WTC11 (cell line): ENCODE measurements at regions not wholly inside any gene's neighbourhood (a gene's known extent, or its start where the extent isn't known, plus 50 kb on each side); places are given as distances from the start of the nearest gene placed in this dataset.

Experiments
- CBFB ChIP-seq: sonication (generic); formaldehyde crosslinking; IDR thresholded peaks from 2 replicates; pipeline ENCODE4 v1.8.1; 2022; ENCODE audit warnings: mild to moderate bottlenecking, low read depth, missing genetic modification reagents
- CTCF ChIP-seq: fragments of 200-600 bp; IDR thresholded peaks from 2 replicates; pipeline ENCODE4 v1.8.0; 2022; ENCODE audit warnings: antibody characterized with exemption
- FOXJ3 ChIP-seq: sonication (generic); formaldehyde crosslinking; IDR thresholded peaks from 2 replicates; pipeline ENCODE4 v1.9.0; 2021; ENCODE audit warnings: missing genetic modification reagents, mild to moderate bottlenecking, borderline replicate concordance
- MXD4 ChIP-seq: fragments of 250-450 bp; sonication (Bioruptor Pico); IDR thresholded peaks from 2 replicates; pipeline ENCODE4 v1.8.0; 2021; ENCODE audit warnings: mild to moderate bottlenecking, moderate library complexity, borderline replicate concordance
- NFE2L1 ChIP-seq: sonication (generic); formaldehyde crosslinking; IDR thresholded peaks from 2 replicates; pipeline ENCODE4 v1.8.1; 2023; ENCODE audit warnings: missing genetic modification reagents
- NFYB ChIP-seq: sonication (generic); formaldehyde crosslinking; conservative IDR thresholded peaks from 2 replicates; pipeline ENCODE4 v1.8.0; 2022; ENCODE audit warnings: low read depth, missing genetic modification reagents
- NR2C2 ChIP-seq: sonication (generic); formaldehyde crosslinking; IDR thresholded peaks from 2 replicates; pipeline ENCODE4 v1.8.0; 2022; ENCODE audit warnings: mild to moderate bottlenecking, missing genetic modification reagents
- NR3C1 ChIP-seq: sonication (generic); formaldehyde crosslinking; conservative IDR thresholded peaks from 2 replicates; pipeline ENCODE4 v1.8.1; 2023; ENCODE audit warnings: low read depth, mild to moderate bottlenecking, missing genetic modification reagents
- SP1 ChIP-seq: sonication (generic); formaldehyde crosslinking; conservative IDR thresholded peaks from 2 replicates; pipeline ENCODE4 v1.8.1; 2022; ENCODE audit warnings: missing genetic modification reagents
- USF2 ChIP-seq: sonication (generic); formaldehyde crosslinking; IDR thresholded peaks from 2 replicates; pipeline ENCODE4 v1.8.1; 2023; ENCODE audit warnings: mild to moderate bottlenecking, missing genetic modification reagents, moderate library complexity
- ZNF121 ChIP-seq: sonication (generic); formaldehyde crosslinking; IDR thresholded peaks from 2 replicates; pipeline ENCODE4 v1.8.0; 2023; ENCODE audit warnings: missing genetic modification reagents
- TF ChIP-seq, protein P1 (sequence below): sonication (generic); formaldehyde crosslinking; IDR thresholded peaks from 2 replicates; pipeline ENCODE4 v1.8.1; 2022; ENCODE audit warnings: low read depth, missing genetic modification reagents, borderline replicate concordance
- TF ChIP-seq, protein P2 (sequence below): sonication (generic); formaldehyde crosslinking; IDR thresholded peaks from 2 replicates; pipeline ENCODE4 v1.8.1; 2022; ENCODE audit warnings: mild to moderate bottlenecking, moderate library complexity, missing genetic modification reagents

DNA sequence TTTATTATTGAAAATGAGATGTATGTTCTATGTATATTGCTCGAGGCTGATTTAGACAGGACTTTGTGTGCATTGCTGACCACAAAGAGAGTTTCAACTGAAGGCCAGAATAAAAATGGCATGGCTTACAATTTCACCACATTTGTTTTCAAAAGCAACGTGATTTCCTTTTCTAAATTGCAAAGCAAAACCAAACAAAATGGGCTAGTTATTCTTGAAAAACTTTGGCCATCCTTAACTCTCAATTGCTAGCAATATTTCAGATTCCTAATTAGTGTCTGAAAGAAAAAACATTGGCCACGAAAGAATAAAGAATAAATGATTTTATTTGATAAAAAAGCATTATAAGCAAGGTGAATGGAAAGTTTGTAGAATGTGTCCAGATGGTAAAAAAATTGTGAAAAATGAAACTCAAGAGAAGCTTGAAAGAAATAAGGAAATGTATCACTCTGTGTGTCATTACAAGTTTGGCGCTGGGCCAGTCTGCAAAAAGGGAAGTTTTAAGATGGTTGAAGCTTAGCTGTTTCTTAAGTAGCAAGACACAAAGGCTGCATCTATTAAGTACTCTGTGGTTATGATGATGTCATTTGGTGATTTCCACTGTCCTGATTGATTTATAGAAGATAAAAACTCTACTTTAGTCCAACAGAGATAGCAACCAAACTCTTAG is 89.2 kb upstream of the PRLR start:
- TF ChIP-seq ZNF121 (no peak), CTCF (no peak), CBFB (CRISPR knock-in tag) (no peak), NFYB (CRISPR knock-in tag) (no peak), USF2 (CRISPR knock-in tag) (no peak), NFE2L1 (CRISPR knock-in tag) (no peak), NR3C1 (no peak), FOXJ3 (CRISPR knock-in tag) (no peak), NR2C2 (CRISPR knock-in tag) (no peak), MXD4 (no peak), SP1 (CRISPR knock-in tag) (no peak)
- TF ChIP-seq, protein P1, sequence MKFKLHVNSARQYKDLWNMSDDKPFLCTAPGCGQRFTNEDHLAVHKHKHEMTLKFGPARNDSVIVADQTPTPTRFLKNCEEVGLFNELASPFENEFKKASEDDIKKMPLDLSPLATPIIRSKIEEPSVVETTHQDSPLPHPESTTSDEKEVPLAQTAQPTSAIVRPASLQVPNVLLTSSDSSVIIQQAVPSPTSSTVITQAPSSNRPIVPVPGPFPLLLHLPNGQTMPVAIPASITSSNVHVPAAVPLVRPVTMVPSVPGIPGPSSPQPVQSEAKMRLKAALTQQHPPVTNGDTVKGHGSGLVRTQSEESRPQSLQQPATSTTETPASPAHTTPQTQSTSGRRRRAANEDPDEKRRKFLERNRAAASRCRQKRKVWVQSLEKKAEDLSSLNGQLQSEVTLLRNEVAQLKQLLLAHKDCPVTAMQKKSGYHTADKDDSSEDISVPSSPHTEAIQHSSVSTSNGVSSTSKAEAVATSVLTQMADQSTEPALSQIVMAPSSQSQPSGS (CRISPR knock-in tag) = no peak
- TF ChIP-seq, protein P2, sequence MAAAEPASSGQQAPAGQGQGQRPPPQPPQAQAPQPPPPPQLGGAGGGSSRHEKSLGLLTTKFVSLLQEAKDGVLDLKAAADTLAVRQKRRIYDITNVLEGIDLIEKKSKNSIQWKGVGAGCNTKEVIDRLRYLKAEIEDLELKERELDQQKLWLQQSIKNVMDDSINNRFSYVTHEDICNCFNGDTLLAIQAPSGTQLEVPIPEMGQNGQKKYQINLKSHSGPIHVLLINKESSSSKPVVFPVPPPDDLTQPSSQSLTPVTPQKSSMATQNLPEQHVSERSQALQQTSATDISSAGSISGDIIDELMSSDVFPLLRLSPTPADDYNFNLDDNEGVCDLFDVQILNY (CRISPR knock-in tag) = no peak
